ENCODE measurements at regions not wholly inside any gene's neighbourhood (a gene's known extent, or its start where the extent isn't known, plus 50 kb on each side); places are given as distances from the start of the nearest gene placed in this dataset.

DNA sequence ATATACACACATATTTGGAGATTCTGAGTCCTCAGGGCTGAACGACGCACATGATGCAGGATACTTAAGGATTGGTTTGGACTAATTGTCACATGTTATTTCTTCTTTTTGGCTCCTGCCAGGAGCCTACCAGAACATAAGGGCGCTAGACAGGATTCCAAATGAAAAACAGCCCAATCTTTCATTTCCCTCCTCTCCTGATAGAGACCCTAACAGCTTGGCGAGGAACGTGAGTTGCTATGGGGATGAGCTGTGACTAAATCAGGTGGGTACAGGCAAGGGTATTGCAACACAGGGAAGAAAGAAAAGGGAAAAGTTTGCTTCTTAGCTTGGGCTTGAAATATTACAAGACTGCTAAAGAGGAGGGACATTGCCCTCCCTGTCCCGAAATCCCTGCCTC lies 109.9 kb downstream of the AIPL1 start:
- no peak for TF ChIP-seq CTCF (IDR thresholded peaks at IDR 0.05; ENCODE audit: poor library complexity)
- TF ChIP-seq EZH2 (IDR thresholded peaks at IDR 0.05; ENCODE audit: borderline replicate concordance): no peak
- no peak for TF ChIP-seq EZH2phosphoT487 (IDR thresholded peaks at IDR 0.05; ENCODE audit: low read depth, severe bottlenecking, unreplicated experiment)
